Thyroid gland (tissue), 4 donors: ENCODE measurements at regions not wholly inside any gene's neighbourhood (a gene's known extent, or its start where the extent isn't known, plus 50 kb on each side); places are given as distances from the start of the nearest gene placed in this dataset.

Source experiments
- CTCF ChIP-seq, 6 experiments: fragments of 200-600 bp in 3 of 6; fragments of 450-650 bp in 3 of 6; sonication (generic) in 3 of 6; IDR thresholded peaks; one replicate each; pipeline ENCODE4 v1.5.1; 2016 to 2019; ENCODE audit warnings: antibody characterized with exemption in 6 of 6, mild to moderate bottlenecking in 2 of 6, inconsistent platforms in 1 of 6, moderate library complexity in 1 of 6
- POLR2A ChIP-seq, 2 donors: fragments of 450-650 bp; IDR thresholded peaks; one replicate each; pipeline ENCODE4 v1.6.1; 2017; ENCODE audit warnings: antibody characterized with exemption in 2 of 2, mild to moderate bottlenecking in 2 of 2, moderate library complexity in 1 of 2

DNA sequence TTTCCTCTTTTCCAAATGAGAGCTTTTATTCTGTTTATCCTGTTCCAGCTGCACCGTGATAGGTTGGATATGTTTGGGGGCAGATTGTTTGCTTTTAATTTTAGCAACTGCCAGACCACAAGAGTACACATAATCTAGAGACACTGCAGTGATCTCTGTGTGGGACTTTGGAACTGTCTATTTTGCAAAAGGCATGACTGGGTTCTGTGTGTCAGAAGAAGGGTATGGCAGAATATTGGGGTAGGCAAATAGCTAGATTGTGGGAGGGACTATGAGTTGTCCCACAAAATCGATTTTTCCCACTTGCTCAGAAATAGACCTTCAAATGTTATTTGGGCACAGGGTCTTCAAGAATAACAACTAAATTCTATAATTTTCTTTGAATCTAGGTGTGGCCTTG is 275.9 kb upstream of the KITLG start:
- TF ChIP-seq CTCF (IDR thresholded peaks at IDR 0.05) (no peak), POLR2A (IDR thresholded peaks at IDR 0.05) (no peak)
